Retina (tissue), 1 donor: ENCODE measurements at regions not wholly inside any gene's neighbourhood (a gene's known extent, or its start where the extent isn't known, plus 50 kb on each side); places are given as distances from the start of the nearest gene placed in this dataset.
"Not testable (repeated sequence)": the region's sequence is repeated elsewhere in the genome, so short reads cannot be mapped to it uniquely, and the experiment has no call there.

Source experiments
- DNase-seq: peaks from one replicate; pipeline ENCODE4 v3.0.0-alpha.2; 2016

DNA sequence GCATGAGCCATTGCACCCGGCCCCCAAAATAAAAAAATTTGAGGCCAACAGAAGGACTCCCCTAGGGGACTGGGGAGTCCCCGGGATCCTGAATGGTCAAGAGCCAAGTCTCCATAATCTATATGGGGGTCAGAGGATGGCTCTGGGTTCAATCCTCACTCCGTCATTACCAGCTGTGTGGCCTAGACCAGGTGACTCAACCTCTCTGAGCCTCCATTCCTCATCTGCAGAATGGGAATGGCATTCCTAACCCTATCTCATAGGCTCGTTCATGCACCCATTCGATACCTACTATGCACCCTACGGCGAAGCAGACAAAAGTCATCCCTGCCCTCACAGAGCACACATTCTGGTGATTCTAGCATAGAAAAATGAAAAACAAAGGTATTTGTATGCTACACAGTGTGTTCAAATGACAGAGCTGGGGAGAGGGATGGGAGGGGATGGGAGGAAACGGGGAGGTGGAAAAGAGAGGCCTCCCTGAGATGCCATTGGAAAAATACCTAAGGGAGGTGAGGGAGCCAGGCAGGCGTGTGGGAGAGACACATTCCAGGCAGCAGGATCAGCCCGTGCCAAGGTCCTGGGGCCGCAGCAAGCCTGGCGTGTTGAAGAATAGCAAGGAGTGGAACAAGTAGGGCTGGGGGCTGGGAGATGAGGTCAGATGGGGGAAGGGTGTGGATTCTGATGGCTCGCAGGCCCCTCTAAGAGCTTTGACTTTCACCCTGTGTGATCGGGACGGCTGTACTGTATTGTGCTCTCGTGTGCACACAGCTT, 71.2 kb downstream of the RMI2 start:
- no peak for DNase-seq

DNA sequence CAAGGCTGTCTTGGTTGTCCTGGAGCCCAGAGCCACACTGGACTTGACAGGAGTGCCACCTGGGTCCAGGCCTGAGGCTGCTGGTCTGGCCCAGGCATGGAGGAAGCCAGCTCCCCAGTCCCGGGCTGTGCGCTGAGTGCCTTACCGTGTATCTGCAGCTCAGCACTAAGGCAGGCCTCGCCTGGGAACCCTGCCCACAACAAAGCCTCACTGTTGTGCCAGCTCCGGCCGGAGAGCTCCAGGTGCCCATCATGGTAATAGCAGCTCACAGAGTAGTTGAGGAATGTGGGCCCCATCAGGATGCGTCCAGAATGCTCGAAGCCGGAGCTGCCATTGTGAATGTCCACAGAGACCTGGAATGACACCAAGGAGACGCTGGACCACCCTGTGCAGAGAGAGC, 72.2 kb downstream of the RMI2 start:
- DNase-seq, result no peak

DNA sequence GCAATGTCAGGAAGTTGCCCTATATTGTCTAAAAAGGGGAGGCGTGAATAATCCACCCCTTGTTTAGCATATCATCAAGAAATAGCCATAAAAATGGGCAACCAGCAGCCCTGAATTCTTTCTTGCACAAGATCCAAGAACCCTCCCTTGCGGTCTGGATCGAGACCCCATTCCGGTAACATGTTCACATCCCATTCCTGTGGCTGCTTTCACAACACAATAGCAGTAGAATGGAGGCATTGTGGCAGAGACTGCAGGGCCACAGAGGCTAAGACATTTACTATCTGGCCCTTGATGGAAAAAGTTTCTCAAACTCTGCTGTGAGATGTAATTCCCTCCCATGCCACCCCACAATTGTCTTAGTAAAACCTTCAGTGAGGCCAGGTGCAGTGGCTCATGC, 73.2 kb downstream of the RMI2 start:
- no peak for DNase-seq

DNA sequence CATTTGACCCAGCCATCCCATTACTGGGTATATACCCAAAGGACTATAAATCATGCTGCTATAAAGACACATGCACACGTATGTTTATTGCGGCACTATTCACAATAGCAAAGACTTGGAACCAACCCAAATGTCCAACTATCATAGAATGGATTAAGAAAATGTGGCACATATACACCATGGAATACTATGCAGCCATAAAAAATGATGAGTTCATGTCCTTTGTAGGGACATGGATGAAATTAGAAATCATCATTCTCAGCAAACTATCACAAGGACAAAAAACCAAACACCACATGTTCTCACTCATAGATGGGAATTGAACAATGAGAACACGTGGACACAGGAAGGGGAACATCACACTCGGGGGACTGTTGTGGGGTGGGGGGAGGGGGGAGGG, 74.8 kb downstream of the RMI2 start:
- DNase-seq, result not testable (repeated sequence)

DNA sequence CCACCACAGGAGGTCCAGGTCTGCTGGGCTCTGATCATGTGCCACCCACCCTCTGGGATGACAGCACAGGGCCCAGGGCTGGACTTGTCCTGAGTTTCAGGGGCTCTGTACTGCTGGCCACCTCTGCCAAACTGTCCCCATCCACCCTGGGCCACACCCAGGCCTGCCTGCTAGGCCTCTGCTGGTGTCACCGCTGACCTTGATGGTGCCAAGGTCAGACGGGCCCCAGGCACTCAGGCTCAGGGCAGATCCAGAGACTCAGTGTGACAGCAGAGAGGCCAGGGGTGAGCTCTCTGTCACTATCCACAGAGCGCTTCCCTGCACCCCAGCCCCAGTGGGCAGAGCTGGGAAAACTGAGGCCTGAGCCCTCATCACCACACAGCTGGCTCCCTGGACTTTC, 75.6 kb downstream of the RMI2 start:
- no peak for DNase-seq

DNA sequence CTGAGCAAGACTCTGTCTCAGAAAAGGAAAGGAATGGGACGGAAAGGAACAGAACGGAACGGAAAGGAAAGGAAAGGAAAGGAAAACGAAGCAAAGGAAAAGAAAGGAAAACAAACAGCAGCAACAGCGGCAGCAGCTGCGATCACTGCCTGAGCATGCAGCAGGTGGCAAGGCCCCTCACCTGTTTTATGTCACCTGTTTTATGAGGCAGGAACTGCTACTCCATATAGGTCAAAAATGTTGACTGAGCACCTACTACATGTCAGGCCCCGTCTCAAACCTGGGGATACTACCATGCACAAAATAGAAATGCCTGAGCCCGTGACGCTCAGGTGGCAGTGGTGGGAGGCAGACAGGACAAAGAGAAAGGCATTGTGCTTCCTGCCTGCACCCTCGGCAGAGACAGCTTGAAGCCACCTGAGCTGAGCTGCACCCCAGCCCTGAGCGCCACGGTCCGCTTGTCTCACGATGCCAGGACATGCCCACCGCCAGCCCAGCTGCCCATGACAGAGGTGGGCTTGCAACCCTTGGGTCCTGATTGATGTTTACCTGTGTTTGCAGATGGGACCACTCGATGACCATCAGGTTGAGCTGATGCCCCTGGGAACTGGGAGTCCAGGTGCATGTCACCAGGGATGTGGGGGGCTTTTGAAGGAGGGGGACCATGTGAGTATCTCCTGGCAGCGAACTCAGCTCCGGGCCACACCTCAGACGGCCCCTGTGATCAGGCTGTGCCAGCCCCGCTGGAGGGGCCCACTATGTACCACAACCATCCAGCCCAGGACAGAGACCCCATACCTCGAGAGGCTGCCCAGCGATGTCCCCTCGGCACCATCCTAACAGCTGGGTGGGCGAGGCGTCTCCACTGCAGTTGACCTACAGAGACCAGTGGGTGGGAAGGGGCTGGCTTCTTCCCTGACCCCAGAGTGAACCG, 77.4 kb downstream of the RMI2 start:
- no peak for DNase-seq

DNA sequence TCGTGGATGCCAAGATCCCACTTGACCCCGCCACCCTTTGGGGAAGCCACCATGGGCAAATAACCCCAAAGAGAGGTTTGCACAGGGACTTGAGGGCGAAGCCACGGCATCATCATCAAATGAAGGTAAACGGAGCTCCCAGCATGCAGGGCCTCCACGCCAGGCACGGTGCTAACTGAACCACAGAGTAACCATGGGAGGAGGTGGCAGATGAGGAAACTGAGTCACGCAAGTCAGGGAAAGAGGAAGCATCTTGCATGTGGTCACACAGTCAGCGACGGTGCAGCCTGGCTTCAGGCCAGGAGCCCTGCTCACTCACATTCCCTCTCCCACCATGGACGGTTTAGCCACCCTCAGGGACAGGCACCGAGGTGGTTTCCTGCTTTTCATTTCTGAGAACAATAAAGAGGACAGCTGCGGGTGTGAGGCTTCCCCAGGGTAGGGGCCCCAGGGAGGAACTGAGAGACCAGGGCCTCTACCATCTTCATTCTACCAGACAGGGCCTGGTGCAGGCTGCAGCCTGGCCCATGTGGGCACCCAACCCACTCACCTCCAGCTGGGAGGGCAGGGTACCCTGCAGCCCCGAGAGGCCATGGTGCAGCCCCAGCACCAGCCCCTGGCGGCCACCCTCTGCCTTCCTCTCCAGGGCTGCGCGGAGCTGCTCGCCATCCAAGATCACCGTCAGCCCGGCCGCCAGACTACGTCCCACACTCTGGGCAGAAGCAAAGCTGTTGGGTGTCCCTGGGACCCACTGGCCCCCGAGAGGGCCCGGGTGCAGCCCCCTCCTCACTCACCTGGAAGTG, 78.3 kb downstream of the RMI2 start:
- no peak for DNase-seq

DNA sequence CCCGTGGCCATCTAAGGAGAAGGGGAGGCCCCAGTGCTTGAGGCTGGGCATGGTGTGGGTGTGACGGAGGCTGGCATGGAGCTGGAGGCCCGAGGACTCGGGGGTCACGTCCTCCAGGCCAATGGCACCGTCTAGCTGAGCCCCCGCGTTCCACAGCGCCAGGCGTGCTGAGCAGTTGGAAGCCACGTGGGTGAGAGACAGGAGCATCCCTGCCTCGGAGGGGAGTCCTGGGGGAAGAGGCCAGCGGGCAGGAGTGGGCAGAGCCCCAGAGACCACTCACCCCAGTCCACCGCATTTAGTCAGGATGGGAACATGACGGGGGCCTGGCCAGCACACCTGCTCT, 78.8 kb downstream of the RMI2 start:
- no peak for DNase-seq

DNA sequence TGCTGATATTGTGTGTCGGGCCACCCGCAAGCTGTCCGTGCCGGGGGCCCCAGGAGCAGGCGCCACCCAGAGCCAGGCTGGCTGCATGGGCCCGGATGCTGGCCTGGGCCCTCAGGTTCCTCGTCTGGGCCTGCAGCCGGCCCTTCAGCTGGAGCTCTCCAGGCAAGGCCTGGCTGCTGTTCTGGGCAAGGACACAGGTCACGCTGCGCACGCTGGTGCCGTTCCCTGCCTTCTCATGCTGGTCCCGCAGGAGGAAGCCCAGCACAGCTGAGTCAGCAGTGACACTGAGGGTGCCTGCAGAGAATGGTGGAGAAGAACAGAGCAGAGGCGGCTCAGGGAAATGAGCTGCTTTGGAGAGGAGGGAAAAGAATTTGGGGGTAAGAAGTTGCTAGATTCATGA, 79.9 kb downstream of the RMI2 start:
- DNase-seq, result no peak

DNA sequence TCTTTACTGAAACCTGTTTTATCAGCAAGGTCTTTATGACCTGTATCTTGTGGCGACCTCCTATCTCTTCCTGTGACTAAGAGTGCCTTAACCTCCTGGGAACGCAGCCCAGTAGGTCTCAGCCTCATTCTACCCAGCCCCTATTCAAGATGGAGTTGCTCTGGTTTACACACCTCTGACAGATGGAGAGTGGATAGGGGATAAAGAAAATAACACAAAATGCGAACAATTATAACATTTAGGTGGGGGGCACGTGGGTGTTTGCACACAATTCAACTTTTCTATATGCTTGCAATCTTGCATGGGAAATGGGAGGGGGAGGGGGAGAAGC, 83.3 kb downstream of the RMI2 start:
- DNase-seq, result no peak

DNA sequence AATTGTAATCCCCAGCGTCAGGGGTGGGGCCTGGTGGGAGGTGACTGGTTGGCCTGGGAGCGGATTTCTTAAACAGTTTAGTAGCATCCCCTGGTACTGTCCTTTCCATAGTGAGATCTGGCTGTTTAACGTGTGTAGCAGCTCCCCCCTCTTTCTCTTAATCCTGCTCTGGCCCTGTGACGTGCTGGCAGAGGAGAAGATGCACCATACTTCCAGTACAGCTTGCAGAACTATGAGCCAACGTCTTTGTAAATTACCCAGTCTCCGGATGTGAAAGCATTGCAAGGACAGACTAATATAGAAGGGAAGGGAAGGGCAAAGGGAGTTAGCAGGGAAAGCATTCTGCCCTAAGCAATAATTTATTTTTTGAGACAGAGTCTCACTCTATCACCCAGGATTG, 83.9 kb downstream of the RMI2 start:
- no peak for DNase-seq

DNA sequence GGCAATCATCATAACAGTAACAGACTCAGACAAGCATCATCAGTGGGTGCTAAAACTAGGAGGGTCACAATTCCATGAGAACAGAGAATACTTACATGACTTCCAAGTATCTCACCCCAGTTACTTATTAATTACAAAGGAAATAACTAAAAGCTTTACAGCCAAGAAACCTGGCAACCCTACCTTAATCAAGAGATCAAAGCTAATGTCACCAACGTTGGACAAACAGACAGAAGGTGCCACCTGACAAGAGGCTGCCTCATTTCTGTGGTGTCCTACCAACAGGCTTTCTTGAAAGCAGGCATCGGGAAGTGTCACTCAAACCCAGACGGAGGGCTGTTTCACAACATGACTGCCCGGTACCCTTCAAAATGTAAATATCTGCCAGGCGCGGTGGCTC, 84.6 kb downstream of the RMI2 start:
- no peak for DNase-seq

DNA sequence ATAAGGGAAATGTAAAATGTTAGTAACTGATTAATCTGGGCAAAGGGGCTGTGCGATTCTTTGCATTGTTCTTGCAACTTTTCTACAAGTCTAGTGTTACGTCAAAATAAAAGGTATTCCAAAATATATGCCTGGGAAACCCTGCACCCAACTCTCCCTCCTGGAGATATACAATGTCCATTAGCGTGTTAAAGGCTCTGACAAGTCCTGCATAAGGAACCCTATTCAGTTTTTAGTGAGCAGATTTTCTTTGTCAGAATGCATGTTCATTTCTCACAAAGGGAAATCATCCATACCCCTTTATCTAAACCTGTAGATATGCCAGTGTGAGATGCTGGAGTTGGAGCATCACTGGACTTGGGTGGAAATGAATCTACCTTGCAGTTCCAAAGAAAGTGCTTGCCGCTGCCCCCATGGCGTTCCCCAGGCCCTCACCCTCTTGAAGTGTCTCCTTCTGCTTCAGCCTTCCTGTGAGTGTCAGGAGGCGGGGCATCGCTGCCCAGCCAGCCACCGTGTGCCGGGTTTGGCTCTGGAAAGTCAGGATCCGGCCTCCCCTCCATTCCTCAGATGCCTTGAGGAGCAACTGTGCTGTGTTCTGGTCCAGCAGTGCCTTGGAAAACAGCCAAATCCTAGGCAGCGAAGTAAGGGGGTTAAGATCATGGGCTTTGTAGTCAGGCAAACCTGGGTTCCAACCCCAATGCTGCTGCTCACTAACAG, 85.5 kb downstream of the RMI2 start:
- no peak for DNase-seq

DNA sequence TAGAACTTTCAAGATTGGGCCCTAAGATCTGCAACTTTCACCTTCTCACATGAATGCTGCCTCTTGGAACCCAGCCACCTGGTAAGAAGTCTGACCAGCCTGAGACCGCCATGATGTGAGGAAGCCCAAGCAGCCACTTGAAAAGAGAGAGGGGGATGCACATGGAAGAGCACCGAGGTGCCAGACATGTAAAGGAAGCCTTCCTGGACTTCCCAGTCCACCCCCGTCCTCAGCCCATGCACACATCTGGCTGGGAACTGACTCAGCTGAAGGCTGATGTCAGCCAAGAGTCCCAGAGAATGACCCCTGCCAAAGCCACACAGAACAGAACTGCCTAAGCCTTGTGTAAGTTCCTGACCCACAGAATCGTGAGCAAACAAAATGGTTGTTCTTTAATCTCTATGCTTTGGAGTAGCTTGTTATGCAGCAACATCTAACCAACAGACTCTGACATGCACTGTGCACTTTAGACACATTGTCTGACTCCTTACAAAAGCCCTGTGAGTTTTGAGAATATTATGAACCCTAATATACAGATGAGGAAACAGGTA, 86.7 kb downstream of the RMI2 start:
- DNase-seq, result no peak

DNA sequence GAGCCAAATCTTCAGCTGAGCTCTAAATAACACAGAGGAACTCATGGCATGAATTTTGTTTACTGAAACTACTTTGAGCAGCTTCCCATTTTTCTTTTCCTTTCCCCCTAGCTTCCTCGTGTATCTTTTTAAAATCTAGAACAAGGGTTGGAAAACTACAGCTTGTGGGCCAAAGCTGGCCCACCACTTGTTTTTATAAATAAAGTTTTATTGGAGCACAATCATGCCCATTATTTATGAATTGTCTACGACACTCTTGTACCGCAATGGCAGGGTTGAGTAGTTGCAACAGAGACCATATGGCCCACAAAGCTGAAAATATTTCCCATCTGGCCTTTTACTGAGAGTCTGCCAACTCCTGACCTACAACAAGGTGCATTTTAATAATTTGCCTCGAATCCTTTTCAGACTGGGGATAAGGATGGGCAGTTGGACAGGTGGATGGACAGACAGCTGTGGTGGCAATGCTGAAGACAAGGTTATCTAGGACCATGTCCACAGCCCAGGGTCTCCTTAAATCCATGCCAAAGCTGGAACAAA, 87.7 kb downstream of the RMI2 start:
- DNase-seq, result no peak

DNA sequence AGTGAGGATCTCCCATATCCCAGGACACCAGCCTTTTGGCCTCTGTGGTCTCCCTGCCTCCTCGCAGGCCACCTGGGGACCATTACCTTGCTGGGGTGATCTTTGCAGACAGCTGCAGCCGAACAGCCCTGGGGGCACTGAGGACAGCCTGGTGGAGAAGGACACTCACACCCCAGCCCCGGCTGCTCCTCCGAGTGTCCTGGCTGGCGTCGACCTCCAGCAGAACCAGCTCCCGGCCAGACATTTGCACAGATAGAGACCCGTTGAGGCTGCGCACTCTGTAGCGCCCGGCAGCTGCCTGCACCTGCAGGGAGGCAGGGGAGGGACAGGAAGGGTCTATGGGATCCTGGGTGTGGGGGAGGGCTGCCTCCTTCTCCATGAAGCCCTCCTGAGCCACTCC, 90.3 kb downstream of the RMI2 start:
- DNase-seq, result no peak

DNA sequence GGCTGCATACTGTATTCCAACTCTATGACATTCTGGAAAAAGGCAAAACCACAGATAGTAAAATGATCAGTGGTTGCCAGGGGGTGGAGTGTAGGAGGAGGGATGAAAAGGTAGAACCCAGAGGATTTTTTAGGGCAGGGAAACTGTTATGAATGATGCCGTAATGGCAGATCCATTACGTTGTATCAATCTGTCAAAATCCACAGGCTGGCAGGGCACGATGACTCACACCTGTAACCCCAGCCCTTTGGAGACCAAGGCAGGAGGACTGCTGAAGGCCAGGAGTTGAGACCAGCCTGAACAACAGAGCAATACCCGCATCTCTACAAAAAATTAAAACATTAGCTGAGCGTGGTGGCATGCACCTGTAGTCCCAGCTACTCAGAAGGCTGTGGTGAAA, 91.8 kb downstream of the RMI2 start:
- DNase-seq, result no peak

DNA sequence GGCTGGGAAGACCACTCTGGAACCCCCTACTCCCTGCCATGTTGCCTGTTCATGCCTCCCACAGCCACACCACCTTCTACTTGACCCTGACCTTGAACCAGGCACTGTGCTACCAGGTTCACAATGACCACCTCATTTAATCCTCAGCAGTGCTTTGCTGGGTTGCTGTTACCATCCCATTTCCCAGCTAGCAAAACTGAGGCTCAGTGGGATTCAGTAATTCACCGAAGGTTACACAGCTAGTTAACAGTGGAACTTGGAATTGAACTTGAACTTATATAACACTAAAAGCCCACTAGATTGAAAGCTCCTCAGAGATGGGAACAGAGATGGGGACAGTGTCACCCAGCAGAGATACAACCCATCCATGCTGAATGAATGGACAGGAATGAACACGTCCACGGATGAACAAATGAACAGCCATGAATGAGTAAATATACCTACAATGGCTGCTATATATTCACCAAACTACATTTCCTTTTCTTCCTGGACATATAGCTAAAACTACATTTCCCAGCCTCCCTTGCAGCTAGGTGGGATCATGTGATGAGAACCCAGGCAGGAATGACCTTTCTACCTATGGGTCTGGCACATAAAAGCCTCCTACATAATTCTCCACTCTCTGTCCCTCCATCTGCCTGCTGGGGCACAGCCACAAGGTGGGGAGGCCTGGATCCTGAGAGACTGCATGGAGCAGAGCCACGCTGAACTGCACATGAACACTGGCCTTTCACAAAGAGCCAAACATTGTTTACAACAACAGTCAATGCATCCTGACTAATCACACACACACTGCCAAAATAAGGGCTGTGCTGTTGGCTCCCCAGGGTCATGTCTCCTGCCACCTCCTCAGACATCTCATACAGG, 94.8 kb downstream of the RMI2 start:
- no peak for DNase-seq

DNA sequence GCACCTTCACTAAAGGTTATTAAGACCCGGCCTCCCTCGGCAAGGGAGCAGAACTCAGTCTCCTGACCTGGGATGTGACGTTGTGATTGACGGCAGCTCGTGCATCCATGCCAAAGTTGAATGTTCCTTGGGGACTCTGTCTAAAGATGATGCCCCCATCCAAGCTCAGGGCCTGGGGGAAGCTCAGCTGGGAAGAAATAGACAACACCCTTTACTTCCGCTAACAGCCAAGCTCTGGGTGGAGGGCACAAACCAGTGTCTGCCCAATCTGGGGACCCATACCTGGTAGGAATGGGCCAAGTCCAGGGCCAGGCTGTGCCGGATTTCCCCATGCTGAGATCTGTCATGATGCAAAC, 95.4 kb downstream of the RMI2 start:
- DNase-seq, result no peak

DNA sequence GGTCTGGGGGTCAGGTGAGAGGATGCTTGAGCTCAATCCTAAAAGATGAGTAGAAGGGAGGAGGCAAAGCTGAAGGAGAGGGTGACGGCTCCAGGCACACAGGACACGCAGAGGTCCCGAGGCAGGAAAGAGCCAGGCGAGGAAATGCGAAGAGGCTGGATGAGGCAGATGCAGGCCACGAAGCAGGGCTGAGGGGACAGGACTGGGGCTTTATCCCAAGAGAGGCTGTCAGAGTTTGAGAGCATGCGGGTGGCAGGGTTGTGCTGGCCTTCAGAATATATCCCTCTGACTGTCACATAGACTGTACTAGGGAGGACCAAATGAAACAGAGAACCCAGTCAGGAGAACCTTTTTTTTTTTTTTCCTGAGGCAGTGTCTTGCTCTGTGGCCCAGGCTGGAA, 100.2 kb downstream of the RMI2 start:
- DNase-seq, result no peak

DNA sequence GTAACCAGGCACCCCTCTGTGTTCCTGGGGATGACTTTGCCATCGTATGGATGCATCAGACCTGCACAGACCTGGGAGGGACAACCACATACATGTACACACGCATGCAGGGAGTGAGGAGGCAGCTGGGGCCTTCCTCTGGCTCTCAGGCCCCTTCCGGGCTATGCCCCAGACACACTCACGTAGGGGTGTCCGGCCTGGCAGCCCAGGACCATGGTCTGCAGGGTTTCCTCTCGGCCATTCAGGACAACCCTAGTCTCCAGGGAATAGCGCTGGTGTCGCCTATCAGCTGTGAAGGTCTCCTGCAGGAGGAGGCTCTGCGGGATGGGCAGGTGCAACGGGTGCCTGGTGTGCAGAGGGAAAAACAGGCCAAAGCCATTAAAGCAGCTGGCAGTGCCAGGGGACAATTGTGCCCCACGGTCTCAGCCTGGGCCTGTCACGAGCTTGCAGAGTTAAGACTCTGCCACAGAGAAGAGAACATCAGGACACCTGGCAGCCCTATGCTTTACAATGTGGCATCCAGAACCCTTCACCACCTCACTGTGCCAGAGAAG, 101.4 kb downstream of the RMI2 start:
- DNase-seq, result no peak
